Hepatocyte (in vitro differentiated cells): ENCODE measurements at regions not wholly inside any gene's neighbourhood (a gene's known extent, or its start where the extent isn't known, plus 50 kb on each side); places are given as distances from the start of the nearest gene placed in this dataset.
A peak's percentile ranks its signal among the peaks of the same experiment; 100 is the strongest.

Source experiments
- DNase-seq: peaks from one replicate; pipeline ENCODE4 v3.0.0-alpha.2; 2016; ENCODE audit warnings: low spot score
- H2AFZ ChIP-seq: fragments of 200-600 bp; sonication (generic); 2 replicates; pipeline ENCODE4 v1.6.0; 2016; ENCODE audit warnings: antibody characterized with exemption, mild to moderate bottlenecking
- H3K27ac ChIP-seq: fragments of 200-600 bp; sonication (generic); 2 replicates; pipeline ENCODE4 v1.5.1; 2016; ENCODE audit warnings: mild to moderate bottlenecking
- H3K27me3 ChIP-seq: fragments of 200-600 bp; sonication (generic); 2 replicates; pipeline ENCODE4 v1.6.1; 2016
- H3K36me3 ChIP-seq: fragments of 200-600 bp; sonication (generic); replicated peaks from 2 replicates; pipeline ENCODE4 v1.5.1; 2016; ENCODE audit warnings: low read depth; ENCODE audit not compliant: insufficient read depth
- H3K4me1 ChIP-seq: fragments of 200-600 bp; sonication (generic); 2 replicates; pipeline ENCODE4 v1.5.1; 2016; ENCODE audit warnings: mild to moderate bottlenecking, moderate library complexity; ENCODE audit not compliant: insufficient read depth
- H3K4me2 ChIP-seq: fragments of 200-600 bp; sonication (generic); 2 replicates; pipeline ENCODE4 v1.6.0; 2016
- H3K4me3 ChIP-seq: fragments of 200-600 bp; sonication (generic); 2 replicates; pipeline ENCODE4 v1.5.1; 2016; ENCODE audit warnings: mild to moderate bottlenecking
- H3K79me2 ChIP-seq: fragments of 200-600 bp; sonication (generic); 2 replicates; pipeline ENCODE4 v1.6.0; 2017; ENCODE audit warnings: mild to moderate bottlenecking
- H3K9me2 ChIP-seq: fragments of 200-600 bp; sonication (generic); replicated peaks from 2 replicates; pipeline ENCODE4 v1.6.0; 2017; ENCODE audit warnings: mild to moderate bottlenecking; ENCODE audit not compliant: insufficient read depth
- H3K9me3 ChIP-seq: fragments of 200-600 bp; sonication (generic); 2 replicates; pipeline ENCODE4 v1.5.1; 2016; ENCODE audit warnings: low read depth, mild to moderate bottlenecking
- H4K20me1 ChIP-seq: fragments of 200-600 bp; sonication (generic); 2 replicates; pipeline ENCODE4 v1.6.0; 2016; ENCODE audit warnings: mild to moderate bottlenecking; ENCODE audit not compliant: insufficient read depth, poor library complexity, severe bottlenecking
- CTCF ChIP-seq: fragments of 200-600 bp; sonication (generic); IDR thresholded peaks from 2 replicates; pipeline ENCODE4 v1.5.1; 2016; ENCODE audit warnings: antibody characterized with exemption, mild to moderate bottlenecking; ENCODE audit not compliant: poor library complexity
- EZH2 ChIP-seq: fragments of 200-600 bp; sonication (generic); IDR thresholded peaks from 2 replicates; pipeline ENCODE4 v1.6.1; 2016; ENCODE audit warnings: antibody characterized with exemption, mild to moderate bottlenecking, borderline replicate concordance
- EZH2phosphoT487 ChIP-seq: fragments of 200-600 bp; sonication (generic); IDR thresholded peaks from one replicate; pipeline ENCODE4 v1.6.1; 2018; ENCODE audit warnings: antibody characterized with exemption, mild to moderate bottlenecking, low read depth, moderate library complexity; ENCODE audit not compliant: unreplicated experiment, severe bottlenecking
- WGBS: methylation state at CpG from one replicate; pipeline ENCODE4 v1.1.6; 2016; ENCODE audit warnings: low lambda C conversion rate; ENCODE audit errors: missing lambda C conversion rate; 5-methylcytosine and 5-hydroxymethylcytosine counted together

- H3K36me3 ChIP-seq, result no peaks in the 10 kb centered on the region
- 63% methylated on average over 6 of the region's 6 CpGs for WGBS
- H3K79me2 ChIP-seq, result no peaks in the 10 kb centered on the region
- H3K27ac ChIP-seq, result no peak overlapping the region
- H3K9me3 ChIP-seq, result no peaks in the 10 kb centered on the region
- TF ChIP-seq EZH2phosphoT487 (no peak), CTCF (no peak), EZH2 (no peak)
- DNase-seq, result no peak
- H3K4me1 ChIP-seq, result no peaks in the 10 kb centered on the region
- H3K27me3 ChIP-seq, result no peaks in the 10 kb centered on the region
- no peak overlapping the region for H3K4me3 ChIP-seq
- no peaks in the 10 kb centered on the region for H3K9me2 ChIP-seq
- no peaks in the 10 kb centered on the region for H4K20me1 ChIP-seq
- no peak overlapping the region for H3K4me2 ChIP-seq
- H2AFZ ChIP-seq, result no peak overlapping the region
Observed at GRCh38 chr3:84444726-84445521, 513.9 kb upstream of the CADM2 start.

GRCh38 chr3:84487296-84487695 lies 471.5 kb upstream of the CADM2 start:
- no peaks in the 10 kb centered on the region for H3K9me3 ChIP-seq
- no peaks in the 10 kb centered on the region for H3K4me1 ChIP-seq
- DNase-seq, result peak; percentile 31
- H4K20me1 ChIP-seq, result no peaks in the 10 kb centered on the region
- no peak overlapping the region for H3K27ac ChIP-seq
- H3K9me2 ChIP-seq, result no peaks in the 10 kb centered on the region
- TF ChIP-seq EZH2 (no peak), CTCF (no peak), EZH2phosphoT487 (no peak)
- H2AFZ ChIP-seq, result no peak overlapping the region
- H3K79me2 ChIP-seq, result no peaks in the 10 kb centered on the region
- no peak overlapping the region for H3K4me3 ChIP-seq
- H3K36me3 ChIP-seq, result no peaks in the 10 kb centered on the region
- peak overlapping the region; percentile 54 for H3K4me2 ChIP-seq
- H3K27me3 ChIP-seq, result no peaks in the 10 kb centered on the region
- WGBS, result 45% methylated on average over 8 of the region's 8 CpGs

GRCh38 chr3:84504761-84505160 lies 454.0 kb upstream of the CADM2 start:
- no peak for DNase-seq
- H3K4me3 ChIP-seq, result no peak overlapping the region
- H3K4me2 ChIP-seq, result no peak overlapping the region
- WGBS, result 72% methylated on average over 1 of the region's 1 CpG
- no peaks in the 10 kb centered on the region for H3K79me2 ChIP-seq
- H3K9me2 ChIP-seq, result no peaks in the 10 kb centered on the region
- no peaks in the 10 kb centered on the region for H4K20me1 ChIP-seq
- no peak for TF ChIP-seq EZH2
- TF ChIP-seq CTCF, result no peak
- TF ChIP-seq EZH2phosphoT487, result no peak
- H3K4me1 ChIP-seq, result no peaks in the 10 kb centered on the region
- H3K36me3 ChIP-seq, result no peaks in the 10 kb centered on the region
- no peak overlapping the region for H3K27ac ChIP-seq
- no peaks in the 10 kb centered on the region for H3K9me3 ChIP-seq
- H3K27me3 ChIP-seq, result no peaks in the 10 kb centered on the region
- no peak overlapping the region for H2AFZ ChIP-seq
